GM18502 (cell line): ENCODE measurements at regions not wholly inside any gene's neighbourhood (a gene's known extent, or its start where the extent isn't known, plus 50 kb on each side); places are given as distances from the start of the nearest gene placed in this dataset.
A peak's percentile ranks its signal among the peaks of the same experiment; 100 is the strongest.

ENCODE experiments used
- ATAC-seq: cut with Tn5 transposase; IDR thresholded peaks from one replicate; pipeline ENCODE4 v1.9.1; 2021; ENCODE audit warnings: mild to moderate bottlenecking; ENCODE audit not compliant: unreplicated experiment, poor library complexity

- ATAC-seq: no peak
Measured at GRCh38 chr12:77630790-77631445, 199.8 kb upstream of the NAV3 start.

DNA sequence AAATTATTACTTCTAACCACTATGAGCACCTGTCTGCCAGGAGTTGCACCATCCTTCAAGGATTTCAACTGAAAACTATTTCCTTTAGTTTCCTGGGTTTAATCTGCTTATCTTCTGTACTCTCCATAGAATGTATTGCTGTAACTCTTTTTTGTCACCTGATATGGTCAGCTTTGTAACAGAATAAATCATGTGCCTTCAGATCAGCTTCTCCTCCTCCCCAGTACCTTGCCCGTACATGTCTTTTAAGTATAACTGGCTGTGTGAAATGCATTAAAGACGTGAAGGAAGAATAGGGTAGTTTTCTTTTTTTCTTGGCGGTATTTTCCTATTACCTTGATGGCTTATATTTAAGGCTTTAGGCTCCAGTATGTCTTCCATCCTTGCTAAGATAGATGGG is 200.3 kb upstream of the NAV3 start:
- ATAC-seq: no peak

GRCh38 chr12:77629141-77629540 is 201.6 kb upstream of the NAV3 start:
- ATAC-seq: no peak

DNA sequence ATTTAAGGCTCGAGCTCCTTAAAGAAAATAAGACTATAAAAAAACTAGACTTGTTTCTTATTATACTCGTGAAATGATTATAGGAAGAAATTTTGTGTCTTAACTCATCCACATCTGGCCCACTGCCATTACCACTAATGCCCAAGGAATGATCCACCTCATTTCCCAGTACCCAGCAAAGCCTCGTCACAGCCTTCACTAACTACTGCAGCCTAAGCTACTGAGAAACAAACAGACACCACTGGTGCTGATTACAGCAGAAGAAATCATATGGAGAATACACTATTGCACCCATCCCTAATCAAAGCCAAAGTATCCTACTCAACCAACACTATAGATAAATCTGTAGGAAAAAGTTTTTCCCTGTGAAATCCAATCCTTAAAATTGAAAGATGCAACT is 205.3 kb upstream of the NAV3 start:
- ATAC-seq: no peak

DNA sequence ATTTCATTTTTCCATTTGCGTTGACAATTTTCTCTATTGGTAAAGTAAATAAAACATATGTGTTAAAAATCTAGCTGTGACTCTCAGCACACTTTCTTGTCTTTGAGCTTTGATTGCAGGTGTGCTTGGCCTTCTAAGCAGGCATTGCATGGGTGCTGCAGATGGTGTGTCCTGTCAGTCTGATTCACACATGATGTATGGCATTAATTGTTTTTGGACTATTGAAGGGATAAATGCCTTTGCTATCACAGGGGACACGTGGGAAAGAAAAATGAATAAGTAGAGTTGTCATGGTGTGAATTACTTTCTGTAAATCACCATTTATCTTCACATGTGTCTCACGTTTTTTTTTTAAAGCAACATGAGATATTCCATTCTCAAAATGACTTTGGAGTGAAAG is 211.3 kb upstream of the NAV3 start:
- ATAC-seq: no peak

GRCh38 chr12:77617818-77618217 is 212.9 kb upstream of the NAV3 start:
- ATAC-seq: no peak

DNA sequence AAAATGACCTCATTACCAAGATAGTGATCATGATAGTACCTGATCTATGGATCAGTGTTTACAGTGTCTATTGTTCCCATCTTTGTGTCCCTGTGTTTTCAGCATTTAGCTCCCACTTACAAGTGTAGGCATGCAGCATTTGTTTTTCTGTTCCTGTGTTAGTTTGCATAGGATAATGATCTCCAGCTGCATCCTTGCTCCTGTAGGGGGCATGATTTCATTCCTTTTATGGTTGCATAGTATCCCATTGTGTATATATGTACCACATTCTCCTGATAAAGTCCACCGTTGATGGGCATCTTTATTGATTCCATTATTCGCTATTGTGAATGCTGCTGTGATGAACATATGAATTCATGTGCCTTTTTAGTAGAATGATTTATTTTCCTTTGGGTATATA is 215.4 kb upstream of the NAV3 start:
- ATAC-seq: no peak

GRCh38 chr12:77613411-77613810 is 217.3 kb upstream of the NAV3 start:
- no peak for ATAC-seq

- ATAC-seq: no peak
Measured at GRCh38 chr12:77610446-77610845, 220.2 kb upstream of the NAV3 start.

DNA sequence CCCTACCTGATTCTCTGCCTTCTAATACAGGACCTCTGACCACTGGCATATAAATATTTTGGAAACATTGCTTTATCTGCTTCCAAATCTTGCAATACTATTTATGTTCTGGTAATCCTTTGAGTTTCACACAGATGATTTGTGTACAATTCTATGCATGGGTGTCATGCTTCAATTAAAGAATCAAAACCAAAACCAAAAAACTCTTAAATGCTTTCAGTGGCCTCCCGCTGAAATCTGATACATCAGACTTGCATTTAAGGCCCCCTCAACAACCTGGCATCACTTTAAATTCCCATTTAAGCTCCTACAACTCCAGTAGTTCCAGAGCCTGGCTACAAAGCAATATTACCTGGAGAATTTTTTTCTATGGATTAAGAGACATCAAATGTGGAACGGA is 221.7 kb upstream of the NAV3 start:
- no peak for ATAC-seq

GRCh38 chr12:77608271-77608824 is 222.3 kb upstream of the NAV3 start:
- ATAC-seq: no peak

GRCh38 chr12:77606348-77606747 is 224.3 kb upstream of the NAV3 start:
- no peak for ATAC-seq

DNA sequence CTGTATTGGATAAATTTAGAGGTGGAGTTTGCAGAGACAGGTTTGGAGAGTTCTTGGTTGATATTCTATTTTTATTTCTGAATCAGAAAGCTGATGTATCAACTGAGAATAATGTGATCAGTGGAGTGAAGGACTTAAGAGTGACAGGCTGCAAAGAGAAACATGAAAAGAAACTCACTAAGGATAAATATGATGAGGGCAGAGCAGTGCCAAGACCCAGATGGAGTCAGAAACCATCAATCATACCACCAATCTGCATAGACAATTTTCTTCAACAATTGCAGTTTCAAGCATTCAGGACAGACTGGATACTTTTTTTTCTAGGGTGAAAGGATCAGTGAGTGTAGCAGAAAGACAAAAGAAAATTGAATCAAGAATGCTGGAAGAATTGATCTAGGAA is 226.7 kb upstream of the NAV3 start:
- ATAC-seq: no peak

DNA sequence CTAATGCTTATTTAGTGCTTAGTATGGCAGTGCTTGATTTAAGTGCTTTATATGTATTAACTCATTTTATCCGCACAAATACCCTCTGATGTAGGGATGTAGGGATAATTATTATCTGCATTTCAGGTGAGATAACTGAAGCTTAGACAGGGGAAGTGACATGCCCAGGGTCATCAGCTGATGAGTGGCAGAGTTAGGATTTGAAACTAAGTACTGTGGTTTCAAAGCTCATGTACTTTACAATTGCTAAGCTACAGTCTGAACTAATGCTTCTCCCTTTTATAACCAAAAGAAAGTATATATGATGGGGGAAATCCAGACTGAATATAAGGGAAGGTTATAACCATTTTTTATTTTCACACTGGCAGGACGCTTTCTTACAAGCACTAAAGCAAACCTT is 229.6 kb upstream of the NAV3 start:
- ATAC-seq: no peak

GRCh38 chr12:77600468-77600843 is 230.2 kb upstream of the NAV3 start:
- peak; percentile 8 for ATAC-seq

DNA sequence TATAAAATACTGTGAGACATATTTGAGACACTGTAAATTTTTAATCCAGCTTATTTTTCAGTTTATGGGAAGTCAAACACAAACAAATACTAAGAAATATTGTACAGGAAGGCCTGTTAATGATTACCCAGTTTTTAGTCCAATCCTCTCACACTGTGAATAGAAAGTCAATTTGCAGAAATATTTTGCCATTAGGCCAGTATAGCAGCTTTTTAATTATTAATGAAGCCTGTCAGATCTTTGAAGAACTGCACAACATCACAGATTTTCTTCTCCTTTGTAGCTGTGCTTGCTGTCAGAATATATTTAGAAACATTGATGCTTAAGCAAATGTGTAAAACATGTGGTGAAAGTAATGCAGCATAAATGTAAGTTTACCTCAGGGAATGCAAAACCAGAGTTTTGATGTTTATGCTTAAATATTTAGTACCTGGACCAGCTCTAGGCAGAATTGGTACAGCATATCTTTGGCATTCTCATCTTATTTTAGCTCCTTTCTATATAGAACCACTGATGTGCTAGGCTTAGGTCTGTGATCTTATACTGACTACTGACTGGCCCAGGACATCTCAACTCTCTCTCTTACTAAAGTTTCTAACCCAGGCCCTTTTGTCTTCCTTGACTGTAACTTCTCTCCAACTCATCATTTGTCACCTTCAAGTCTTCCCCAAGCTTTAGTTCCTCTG is 230.8 kb upstream of the NAV3 start:
- ATAC-seq: peak; percentile 58

GRCh38 chr12:77594366-77594765 is 236.3 kb upstream of the NAV3 start:
- ATAC-seq: no peak

DNA sequence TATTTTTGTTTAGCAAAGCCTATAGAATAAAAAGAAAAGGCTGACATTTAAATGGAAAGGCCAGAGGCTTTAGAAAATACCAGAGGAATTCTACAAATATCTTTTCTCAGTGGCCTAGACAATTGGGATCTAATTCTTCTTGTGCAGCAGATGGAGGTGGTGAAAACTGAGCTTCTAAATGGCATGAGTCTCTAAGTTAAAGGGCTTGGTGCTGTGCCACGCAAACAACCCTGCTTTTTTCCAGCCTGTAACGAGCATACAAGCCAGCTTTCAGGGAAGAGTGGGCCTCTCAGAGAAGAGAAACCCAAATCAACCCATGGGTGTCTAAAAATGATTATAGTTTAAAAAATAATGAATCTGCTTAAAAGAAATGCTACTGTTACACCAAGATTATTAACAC is 237.9 kb upstream of the NAV3 start:
- no peak for ATAC-seq

- no peak for ATAC-seq
Measured at GRCh38 chr12:77591959-77592743, 238.5 kb upstream of the NAV3 start.

- no peak for ATAC-seq
Measured at GRCh38 chr12:77590306-77590705, 240.4 kb upstream of the NAV3 start.

DNA sequence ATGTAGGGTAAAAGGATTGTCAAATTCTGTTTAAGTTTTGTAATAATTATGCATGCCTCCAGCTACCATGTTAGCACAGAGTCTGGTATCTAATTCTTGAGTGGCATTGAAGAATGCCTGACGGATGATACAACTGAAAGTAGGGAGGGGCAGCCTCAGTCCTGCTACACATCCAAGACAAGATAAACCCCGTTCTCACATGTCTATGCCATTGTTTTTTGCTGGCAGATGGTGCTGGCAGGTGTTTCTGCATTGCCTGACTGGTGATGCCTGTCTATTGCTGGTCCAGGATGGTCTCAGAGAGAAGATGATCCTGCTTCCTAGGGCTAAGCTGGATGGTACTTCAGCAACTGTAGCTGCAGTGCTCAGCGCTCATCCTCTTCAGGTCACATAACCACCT is 245.8 kb upstream of the NAV3 start:
- no peak for ATAC-seq
